HEK293T (cell line): ENCODE measurements at regions not wholly inside any gene's neighbourhood (a gene's known extent, or its start where the extent isn't known, plus 50 kb on each side); places are given as distances from the start of the nearest gene placed in this dataset.

Experiments used
- FOXA1 ChIP-seq: fragments of 450-650 bp; IDR thresholded peaks from 2 replicates; pipeline ENCODE4 v1.6.1; 2016; ENCODE audit warnings: mild to moderate bottlenecking
- FOXM1 ChIP-seq: fragments of 450-650 bp; IDR thresholded peaks from 2 replicates; pipeline ENCODE4 v1.6.1; 2017; ENCODE audit warnings: mild to moderate bottlenecking, borderline replicate concordance
- HDGF ChIP-seq: fragments of 450-650 bp; IDR thresholded peaks from 2 replicates; pipeline ENCODE4 v1.6.1; 2017; ENCODE audit warnings: antibody characterized with exemption, borderline replicate concordance
- NFRKB ChIP-seq: fragments of 450-650 bp; IDR thresholded peaks from 2 replicates; pipeline ENCODE4 v1.6.1; 2016; ENCODE audit warnings: mild to moderate bottlenecking, moderate library complexity
- SP1 ChIP-seq: fragments of 450-650 bp; IDR thresholded peaks from 2 replicates; pipeline ENCODE4 v1.6.1; 2017
- TARDBP ChIP-seq: fragments of 450-650 bp; IDR thresholded peaks from 2 replicates; pipeline ENCODE4 v1.6.1; 2016

- no peak for TF ChIP-seq NFRKB
- no peak for TF ChIP-seq TARDBP
- TF ChIP-seq SP1, result no peak
- no peak for TF ChIP-seq FOXA1
- TF ChIP-seq HDGF, result no peak
- TF ChIP-seq FOXM1, result no peak
Measured at GRCh38 chr2:195119231-195119630, 537.8 kb upstream of the SLC39A10 start.
